ENCODE measurements at regions not wholly inside any gene's neighbourhood (a gene's known extent, or its start where the extent isn't known, plus 50 kb on each side); places are given as distances from the start of the nearest gene placed in this dataset.

GRCh38 chr6:105835373-105835772, 250.8 kb upstream of the PRDM1 start:
- CTCF ChIA-PET (ENCODE audit: low intra/inter-chr PET ratio, low total read pairs): interaction anchor here (0.8 kb wide), 1 partner anchor 351 kb away, joined by 5 read pairs; no protein-coding TSS in a partner anchor

More at GRCh38 chr6:105835373-105835772, 250.8 kb upstream of the PRDM1 start:
- Histone ChIP-seq H3K79me2 (ENCODE audit: insufficient read depth, low read length) (no peaks in the 10 kb centered on the region), H3K4me2 (ENCODE audit: low read depth, low read length) (no peak overlapping the region), H2AFZ (ENCODE audit: low read length) (no peak overlapping the region), H3K4me1 (ENCODE audit: insufficient read depth, low read length) (no peaks in the 10 kb centered on the region), H3K27ac (ENCODE audit: extremely low read length, insufficient read depth, low read length) (no peak overlapping the region), H3K36me3 (replicated peaks in 1 of 2; ENCODE audit: control insufficient read depth in 1 of 2, insufficient read depth in 2 of 2, low read length in 2 of 2) (no peaks in the 10 kb centered on the region), H4K20me1 (ENCODE audit: insufficient read depth, low read length) (no peaks in the 10 kb centered on the region), H3K9me3 (ENCODE audit: low read length) (no peaks in the 10 kb centered on the region), H3K4me3 (replicated peaks in 1 of 3; ENCODE audit: insufficient read depth in 1 of 3, low read depth in 2 of 3, low read length in 3 of 3) (no peak overlapping the region), H3K9ac (ENCODE audit: insufficient read depth, low read depth, low read length) (no peak overlapping the region), H3K27me3 (ENCODE audit: control insufficient read depth in 1 of 2, insufficient read depth in 2 of 2, low read length in 2 of 2) (no peaks in the 10 kb centered on the region)
- FAIRE-seq: no peak
- POLR2A ChIA-PET: no interaction called here
- ATAC-seq: peak; percentile 81
- intact Hi-C loops (cut with micrococcal nuclease; ENCODE audit: unreplicated experiment) (loop anchor here (1.0 kb wide), 1 partner anchor 351 kb away; no protein-coding TSS in a partner anchor), in situ Hi-C loops (cut with HindIII; ENCODE audit: extremely low pct_ligation_motif_present, low pct_unique_long_range_greater_than_20kb) (loop anchor here (25.0 kb wide), 1 partner anchor 348 kb away; no protein-coding TSS in a partner anchor)
- BruUV-seq (replicated peaks): no TSS peak
- TF ChIP-seq CTCF (CRISPR knock-in tag; IDR thresholded peaks at IDR 0.05) (peak; percentile 37), SMC3 (IDR thresholded peaks at IDR 0.05; ENCODE audit: low read length) (peak; percentile 47; the same call in 1 of the 2 replicates), TEAD2 (CRISPR knock-in tag; IDR thresholded peaks at IDR 0.05) (no peak)
- 11% methylated on average over 6 of the region's 6 CpGs for WGBS (ENCODE audit: low lambda C conversion rate)
- DNase-seq (ENCODE audit: low spot score): peak; percentile 31
